ENCODE measurements at regions not wholly inside any gene's neighbourhood (a gene's known extent, or its start where the extent isn't known, plus 50 kb on each side); places are given as distances from the start of the nearest gene placed in this dataset.

DNA sequence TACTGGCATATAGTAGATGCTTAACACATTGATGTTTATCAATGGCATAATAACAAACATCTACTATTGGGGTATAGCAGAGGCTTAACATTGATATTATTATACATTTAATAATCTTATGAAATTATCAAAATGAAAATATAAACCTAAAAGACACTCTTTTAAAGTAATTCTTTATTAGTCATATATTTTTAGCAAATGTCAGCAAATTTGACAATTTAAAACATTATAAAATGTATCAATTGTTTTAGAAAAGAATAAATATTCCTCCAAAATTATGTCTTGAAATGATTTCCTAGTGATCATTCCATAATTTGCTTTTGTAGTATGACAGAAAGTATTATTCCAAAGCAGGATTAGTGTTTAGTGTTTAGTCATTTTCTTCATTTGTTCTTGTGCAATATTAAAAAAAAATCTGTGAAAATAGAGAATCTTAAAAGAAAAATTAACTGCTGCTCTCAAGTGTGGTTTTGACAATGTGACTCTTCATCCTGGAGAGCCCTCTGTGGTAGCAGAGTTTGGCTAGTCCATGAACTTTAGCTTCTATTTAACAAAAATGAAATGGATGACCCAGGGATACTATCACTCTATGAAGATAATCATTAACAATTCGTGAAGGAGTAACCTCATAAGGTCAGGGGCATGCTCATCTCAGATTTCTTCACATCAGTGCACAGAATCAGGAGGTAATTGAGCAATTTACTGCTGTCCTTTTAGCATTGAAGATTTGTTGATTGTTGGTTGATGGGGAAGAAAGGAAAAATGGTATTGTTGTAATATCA, 1018.5 kb downstream of the LRFN5 start:
- TF ChIP-seq, protein P1, sequence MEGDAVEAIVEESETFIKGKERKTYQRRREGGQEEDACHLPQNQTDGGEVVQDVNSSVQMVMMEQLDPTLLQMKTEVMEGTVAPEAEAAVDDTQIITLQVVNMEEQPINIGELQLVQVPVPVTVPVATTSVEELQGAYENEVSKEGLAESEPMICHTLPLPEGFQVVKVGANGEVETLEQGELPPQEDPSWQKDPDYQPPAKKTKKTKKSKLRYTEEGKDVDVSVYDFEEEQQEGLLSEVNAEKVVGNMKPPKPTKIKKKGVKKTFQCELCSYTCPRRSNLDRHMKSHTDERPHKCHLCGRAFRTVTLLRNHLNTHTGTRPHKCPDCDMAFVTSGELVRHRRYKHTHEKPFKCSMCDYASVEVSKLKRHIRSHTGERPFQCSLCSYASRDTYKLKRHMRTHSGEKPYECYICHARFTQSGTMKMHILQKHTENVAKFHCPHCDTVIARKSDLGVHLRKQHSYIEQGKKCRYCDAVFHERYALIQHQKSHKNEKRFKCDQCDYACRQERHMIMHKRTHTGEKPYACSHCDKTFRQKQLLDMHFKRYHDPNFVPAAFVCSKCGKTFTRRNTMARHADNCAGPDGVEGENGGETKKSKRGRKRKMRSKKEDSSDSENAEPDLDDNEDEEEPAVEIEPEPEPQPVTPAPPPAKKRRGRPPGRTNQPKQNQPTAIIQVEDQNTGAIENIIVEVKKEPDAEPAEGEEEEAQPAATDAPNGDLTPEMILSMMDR (IDR thresholded peaks at IDR 0.05; ENCODE audit: low read depth, low read length, poor library complexity, severe bottlenecking) = no peak
- TF ChIP-seq EZH2phosphoT487 (IDR thresholded peaks at IDR 0.05; ENCODE audit: borderline replicate concordance, low read length) = no peak
